ENCODE measurements at regions not wholly inside any gene's neighbourhood (a gene's known extent, or its start where the extent isn't known, plus 50 kb on each side); places are given as distances from the start of the nearest gene placed in this dataset.

GRCh38 chr5:40314275-40314674 is 365.4 kb upstream of the PTGER4 start:
- no peak overlapping the region for H3K9ac ChIP-seq (ENCODE audit: low read length)

GRCh38 chr5:40312205-40312604 is 367.5 kb upstream of the PTGER4 start:
- Histone ChIP-seq H3K27me3 (ENCODE audit: insufficient read depth, low read length) (no peaks in the 10 kb centered on the region), H3K9me3 (ENCODE audit: low read length) (no peaks in the 10 kb centered on the region), H3K9ac (ENCODE audit: low read length) (no peak overlapping the region), H2AFZ (ENCODE audit: low read length) (no peak overlapping the region), H3K9me2 (ENCODE audit: low read depth, low read length) (no peaks in the 10 kb centered on the region), H4K20me1 (ENCODE audit: insufficient read depth, low read length) (no peaks in the 10 kb centered on the region), H3K27ac (ENCODE audit: low read depth, low read length, poor library complexity, severe bottlenecking) (no peak overlapping the region), H3K4me3 (ENCODE audit: low read depth, low read length, poor library complexity, severe bottlenecking) (no peak overlapping the region), H3K36me3 (ENCODE audit: insufficient read depth, low read length) (no peaks in the 10 kb centered on the region), H3K79me2 (ENCODE audit: insufficient read depth, low read length) (no peaks in the 10 kb centered on the region), H3K4me1 (ENCODE audit: insufficient read depth, low read length, severe bottlenecking) (no peaks in the 10 kb centered on the region), H3K4me2 (ENCODE audit: low read length) (no peak overlapping the region), H3F3A (ENCODE audit: insufficient read depth, low read length) (no peaks in the 10 kb centered on the region)
- TF ChIP-seq CTCF (IDR thresholded peaks at IDR 0.05; ENCODE audit: low read length) (no peak), EZH2 (IDR thresholded peaks at IDR 0.05; ENCODE audit: borderline replicate concordance, low read length) (no peak)

More at GRCh38 chr5:40314275-40314674, 365.4 kb upstream of the PTGER4 start:
- Histone ChIP-seq H3K27me3 (ENCODE audit: insufficient read depth, low read length) (no peaks in the 10 kb centered on the region), H3K36me3 (ENCODE audit: insufficient read depth, low read length) (no peaks in the 10 kb centered on the region), H3K27ac (ENCODE audit: low read depth, low read length, poor library complexity, severe bottlenecking) (no peak overlapping the region), H3F3A (ENCODE audit: insufficient read depth, low read length) (no peaks in the 10 kb centered on the region), H3K9me3 (ENCODE audit: low read length) (no peaks in the 10 kb centered on the region), H3K79me2 (ENCODE audit: insufficient read depth, low read length) (no peaks in the 10 kb centered on the region), H3K4me3 (ENCODE audit: low read depth, low read length, poor library complexity, severe bottlenecking) (no peak overlapping the region), H4K20me1 (ENCODE audit: insufficient read depth, low read length) (no peaks in the 10 kb centered on the region), H2AFZ (ENCODE audit: low read length) (no peak overlapping the region), H3K4me1 (ENCODE audit: insufficient read depth, low read length, severe bottlenecking) (no peaks in the 10 kb centered on the region), H3K9me2 (ENCODE audit: low read depth, low read length) (no peaks in the 10 kb centered on the region), H3K4me2 (ENCODE audit: low read length) (no peak overlapping the region)
- TF ChIP-seq EZH2 (IDR thresholded peaks at IDR 0.05; ENCODE audit: borderline replicate concordance, low read length) = no peak

DNA sequence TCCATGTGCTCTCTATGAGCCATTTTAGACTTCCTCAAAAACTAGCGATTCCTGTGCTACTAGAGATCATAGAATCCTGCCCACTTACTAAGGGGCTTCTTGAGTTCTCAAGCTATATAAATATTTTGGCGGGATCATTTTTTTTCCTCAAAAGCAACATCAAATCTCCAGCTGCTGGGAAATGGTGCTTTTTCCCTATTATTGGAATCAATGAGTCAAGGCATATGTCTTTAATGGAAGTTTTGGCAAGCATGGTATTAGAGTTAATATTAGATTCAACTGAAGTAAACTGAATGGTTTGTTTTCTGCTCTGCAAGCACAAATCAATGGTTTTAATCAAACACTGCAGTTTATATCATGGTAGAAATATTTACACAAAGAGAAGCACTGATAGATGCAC is 369.9 kb upstream of the PTGER4 start:
- no peak overlapping the region for H3K4me3 ChIP-seq (ENCODE audit: low read depth, low read length, poor library complexity, severe bottlenecking)

More for the DNA sequence above, 369.9 kb upstream of the PTGER4 start:
- Histone ChIP-seq H3K9me3 (ENCODE audit: low read length) (no peaks in the 10 kb centered on the region), H3K27me3 (ENCODE audit: insufficient read depth, low read length) (no peaks in the 10 kb centered on the region), H3K4me1 (ENCODE audit: insufficient read depth, low read length, severe bottlenecking) (no peaks in the 10 kb centered on the region), H4K20me1 (ENCODE audit: insufficient read depth, low read length) (no peaks in the 10 kb centered on the region), H3K36me3 (ENCODE audit: insufficient read depth, low read length) (no peaks in the 10 kb centered on the region), H3F3A (ENCODE audit: insufficient read depth, low read length) (no peaks in the 10 kb centered on the region), H3K4me2 (ENCODE audit: low read length) (no peak overlapping the region), H3K9ac (ENCODE audit: low read length) (no peak overlapping the region), H2AFZ (ENCODE audit: low read length) (no peak overlapping the region), H3K79me2 (ENCODE audit: insufficient read depth, low read length) (no peaks in the 10 kb centered on the region), H3K27ac (ENCODE audit: low read depth, low read length, poor library complexity, severe bottlenecking) (no peak overlapping the region), H3K9me2 (ENCODE audit: low read depth, low read length) (no peaks in the 10 kb centered on the region)
- TF ChIP-seq EZH2 (IDR thresholded peaks at IDR 0.05; ENCODE audit: borderline replicate concordance, low read length) = no peak
- TF ChIP-seq CTCF (IDR thresholded peaks at IDR 0.05; ENCODE audit: low read length) = no peak
